NT2/D1 (cell line): ENCODE measurements at regions not wholly inside any gene's neighbourhood (a gene's known extent, or its start where the extent isn't known, plus 50 kb on each side); places are given as distances from the start of the nearest gene placed in this dataset.

Source experiments
- SUZ12 ChIP-seq: IDR thresholded peaks from 2 replicates; pipeline ENCODE4 v1.6.1; 2011; ENCODE audit not compliant: insufficient read length, insufficient read depth; ENCODE audit errors: extremely low read depth
- YY1 ChIP-seq: IDR thresholded peaks from 2 replicates; pipeline ENCODE4 v1.6.1; 2011; ENCODE audit not compliant: insufficient read length, insufficient read depth

GRCh38 chr3:99505646-99506269 lies 132.6 kb upstream of the COL8A1 start:
- TF ChIP-seq YY1 = no peak
- no peak for TF ChIP-seq SUZ12
